Tibial artery (tissue), 4 donors: ENCODE measurements at regions not wholly inside any gene's neighbourhood (a gene's known extent, or its start where the extent isn't known, plus 50 kb on each side); places are given as distances from the start of the nearest gene placed in this dataset.

ENCODE experiments used
- DNase-seq, 2 donors: peaks; one replicate each; pipeline ENCODE4 v3.0.0-alpha.2; 2019
- H3K27ac ChIP-seq, 2 donors: fragments of 200-600 bp; sonication (generic) in 1 of 2; 1 replicate in 1 of 2; 2 replicates in 1 of 2; pipeline ENCODE4 v1.5.1; 2018 to 2019; ENCODE audit warnings: mild to moderate bottlenecking in 1 of 2
- H3K27me3 ChIP-seq, 2 donors: fragments of 200-600 bp; sonication (generic) in 1 of 2; one replicate each; pipeline versions ENCODE4 v1.5.1 to v1.6.0; 2016 to 2019
- H3K36me3 ChIP-seq, 3 donors: fragments of 200-600 bp; sonication (generic) in 2 of 3; one replicate each; pipeline ENCODE4 v1.5.1; 2016 to 2019; ENCODE audit warnings: mild to moderate bottlenecking in 2 of 3
- H3K4me1 ChIP-seq, 4 donors: fragments of 200-600 bp; sonication (generic) in 2 of 4; 1 replicate in 3 of 4; 2 replicates in 1 of 4; pipeline ENCODE4 v1.5.1; 2016 to 2019
- H3K4me3 ChIP-seq, 2 donors: fragments of 200-600 bp; sonication (generic) in 1 of 2; 1 replicate in 1 of 2; 2 replicates in 1 of 2; pipeline ENCODE4 v1.5.1; 2018 to 2019; ENCODE audit warnings: mild to moderate bottlenecking in 2 of 2
- H3K9me3 ChIP-seq, 3 donors: fragments of 200-600 bp; sonication (generic) in 1 of 3; one replicate each; pipeline ENCODE4 v1.5.1; 2016 to 2019
- CTCF ChIP-seq, 2 experiments: fragments of 200-600 bp in 1 of 2; fragments of 450-650 bp in 1 of 2; IDR thresholded peaks; one replicate each; pipeline ENCODE4 v1.5.1; 2017 to 2019; ENCODE audit warnings: antibody characterized with exemption in 2 of 2, mild to moderate bottlenecking in 1 of 2, moderate library complexity in 1 of 2
- intact Hi-C: fragments of 100-400 bp; cut with DNase I; formaldehyde crosslinking; loops from one replicate; pipeline ENCODE4 v1.15.0; 2023; ENCODE audit warnings: low total_unique reads

- intact Hi-C loops = no loop called here
- Histone ChIP-seq H3K4me3 (no peak overlapping the region), H3K4me1 (no peaks in the 10 kb centered on the region), H3K9me3 (no peaks in the 10 kb centered on the region), H3K27ac (no peak overlapping the region), H3K36me3 (no peaks in the 10 kb centered on the region), H3K27me3 (no peaks in the 10 kb centered on the region)
- no peak for DNase-seq
- TF ChIP-seq CTCF (IDR thresholded peaks at IDR 0.05) = no peak
Measured at GRCh38 chr21:23218667-23219066, 2220.5 kb downstream of the NCAM2 start.

GRCh38 chr21:23217597-23217996 lies 2219.4 kb downstream of the NCAM2 start:
- TF ChIP-seq CTCF (IDR thresholded peaks at IDR 0.05) = no peak
- DNase-seq = no peak
- Histone ChIP-seq H3K4me1 (no peaks in the 10 kb centered on the region), H3K36me3 (no peaks in the 10 kb centered on the region), H3K4me3 (no peak overlapping the region), H3K9me3 (no peaks in the 10 kb centered on the region), H3K27me3 (no peaks in the 10 kb centered on the region), H3K27ac (no peak overlapping the region)
- intact Hi-C loops = no loop called here

GRCh38 chr21:23215261-23215660 lies 2217.1 kb downstream of the NCAM2 start:
- no peaks in the 10 kb centered on the region for H3K9me3 ChIP-seq
- DNase-seq = no peak
- H3K27ac ChIP-seq = no peak overlapping the region
- H3K4me3 ChIP-seq = no peak overlapping the region
- H3K4me1 ChIP-seq = no peaks in the 10 kb centered on the region
- no peaks in the 10 kb centered on the region for H3K27me3 ChIP-seq
- no peaks in the 10 kb centered on the region for H3K36me3 ChIP-seq
- TF ChIP-seq CTCF (IDR thresholded peaks at IDR 0.05) = no peak
- intact Hi-C loops = no loop called here
